IMR-90 (cell line): ENCODE measurements at regions not wholly inside any gene's neighbourhood (a gene's known extent, or its start where the extent isn't known, plus 50 kb on each side); places are given as distances from the start of the nearest gene placed in this dataset.

Experiments used
- ATAC-seq: fragments of 200-7000 bp; cut with Tn5 transposase; 2 replicates; pipeline ENCODE4 v1.9.1; 2020; ENCODE audit warnings: low read depth, mild to moderate bottlenecking, moderate library complexity
- BruUV-seq: library from RNA; stranded (reverse); fragments of 400-500 nt; replicated peaks from 2 replicates; lab custom pipeline; 2021; lab: Mats Ljungman, UMichigan
- CTCF ChIA-PET: fragments of 300-600 bp; formaldehyde crosslinking; extraction: SDS; loops from one replicate; lab custom pipeline; 2021; ENCODE audit warnings: antibody characterized with exemption; lab: Yijun Ruan, JAX
- POLR2A ChIA-PET: fragments of 300-600 bp; sonication (Branson Sonifier 250); formaldehyde crosslinking; loops from one replicate; lab custom pipeline; 2022; ENCODE audit warnings: antibody characterized with exemption; ENCODE audit not compliant: unreplicated experiment; lab: Charles Lee
- DNase-seq: peaks from one replicate; pipeline ENCODE4 v3.0.0; 2013
- H2AFZ ChIP-seq: replicated peaks from 2 replicates; pipeline ENCODE3; 2013; ENCODE audit warnings: low read length, mild to moderate bottlenecking; ENCODE audit not compliant: poor library complexity
- H2AK5ac ChIP-seq: 2 replicates; pipeline ENCODE4 v1.6.1; 2013; ENCODE audit warnings: low read depth, low read length, inconsistent platforms
- H2AK9ac ChIP-seq: replicated peaks from 2 replicates; pipeline ENCODE3; 2013; ENCODE audit warnings: mild to moderate bottlenecking, low read depth, low read length, moderate library complexity; ENCODE audit not compliant: poor library complexity
- H2BK120ac ChIP-seq: 2 replicates; pipeline ENCODE4 v1.6.1; 2013; ENCODE audit warnings: low read depth, low read length, inconsistent platforms
- H2BK15ac ChIP-seq: 3 replicates; pipeline ENCODE4 v1.6.1; 2013; ENCODE audit warnings: low read depth, low read length, inconsistent platforms
- H2BK20ac ChIP-seq: 2 replicates; pipeline ENCODE4 v1.6.1; 2013; ENCODE audit warnings: low read depth, mild to moderate bottlenecking, inconsistent platforms, low read length, moderate library complexity
- H2BK5ac ChIP-seq: 2 replicates; pipeline ENCODE4 v1.6.1; 2013; ENCODE audit warnings: mild to moderate bottlenecking, low read depth, low read length, inconsistent platforms; ENCODE audit not compliant: poor library complexity, severe bottlenecking
- H3K14ac ChIP-seq: replicated peaks from 2 replicates; pipeline ENCODE4 v1.6.1; 2013; ENCODE audit warnings: low read depth, low read length, inconsistent platforms
- H3K18ac ChIP-seq: 2 replicates; pipeline ENCODE4 v1.6.1; 2013; ENCODE audit warnings: low read depth, low read length, control low read depth
- H3K23ac ChIP-seq: 2 replicates; pipeline ENCODE4 v1.6.1; 2013; ENCODE audit warnings: low read depth, low read length, inconsistent platforms
- H3K27ac ChIP-seq: 2 replicates; pipeline ENCODE4 v1.5.1; 2013; ENCODE audit warnings: mild to moderate bottlenecking, control low read depth, low read length; ENCODE audit not compliant: insufficient read depth
- H3K27me3 ChIP-seq: 2 replicates; pipeline ENCODE4 v1.6.1; 2013; ENCODE audit warnings: low read length; ENCODE audit not compliant: control insufficient read depth, insufficient read depth
- H3K36me3 ChIP-seq: 2 replicates; pipeline ENCODE4 v1.6.1; 2013; ENCODE audit warnings: low read length, mixed read lengths; ENCODE audit not compliant: control insufficient read depth, insufficient read depth
- H3K4ac ChIP-seq: 2 replicates; pipeline ENCODE4 v1.6.1; 2013; ENCODE audit warnings: low read depth, low read length, inconsistent platforms
- H3K4me1 ChIP-seq: 2 replicates; pipeline ENCODE4 v1.6.1; 2013; ENCODE audit warnings: low read length, mixed read lengths; ENCODE audit not compliant: control insufficient read depth, insufficient read depth
- H3K4me2 ChIP-seq: 2 replicates; pipeline ENCODE4 v1.6.1; 2013; ENCODE audit warnings: low read depth, mild to moderate bottlenecking, control low read depth, low read length, moderate library complexity
- H3K4me3 ChIP-seq: 2 replicates; pipeline ENCODE4 v1.5.1; 2013; ENCODE audit warnings: low read depth, mild to moderate bottlenecking, control low read depth, low read length, moderate library complexity; ENCODE audit not compliant: insufficient read depth
- H3K56ac ChIP-seq: 2 replicates; pipeline ENCODE4 v1.6.1; 2013; ENCODE audit warnings: low read length, inconsistent platforms; ENCODE audit not compliant: insufficient read depth; ENCODE audit errors: extremely low read depth
- H3K79me1 ChIP-seq, 2 experiments: 2 replicates each; pipeline ENCODE4 v1.6.1; 2013; ENCODE audit warnings: low read length in 2 of 2, inconsistent platforms in 1 of 2, low read depth in 1 of 2
- H3K9ac ChIP-seq: 2 replicates; pipeline ENCODE4 v1.6.1; 2013; ENCODE audit warnings: low read depth, low read length, control low read depth
- H3K9me1 ChIP-seq: 2 replicates; pipeline ENCODE4 v1.6.1; 2013; ENCODE audit warnings: low read length, inconsistent platforms; ENCODE audit not compliant: insufficient read depth
- H3K9me3 ChIP-seq: 2 replicates; pipeline ENCODE4 v1.6.1; 2013; ENCODE audit warnings: low read length; ENCODE audit not compliant: control insufficient read depth, insufficient read depth
- H4K20me1 ChIP-seq: 2 replicates; pipeline ENCODE4 v1.6.1; 2013; ENCODE audit warnings: low read length, inconsistent platforms; ENCODE audit not compliant: insufficient read depth
- H4K5ac ChIP-seq: 2 replicates; pipeline ENCODE4 v1.6.1; 2013; ENCODE audit warnings: mild to moderate bottlenecking, low read depth, low read length, control low read depth
- H4K8ac ChIP-seq, 2 experiments: 2 replicates each; pipeline ENCODE4 v1.6.1; 2013; ENCODE audit warnings: low read depth in 2 of 2, low read length in 2 of 2, control low read depth in 1 of 2, inconsistent platforms in 1 of 2
- H4K91ac ChIP-seq: 2 replicates; pipeline ENCODE4 v1.6.1; 2013; ENCODE audit warnings: low read depth, low read length, inconsistent platforms; ENCODE audit not compliant: insufficient read depth
- BHLHE40 ChIP-seq: fragments of 150-350 bp; IDR thresholded peaks from 2 replicates; pipeline ENCODE4 v1.6.1; 2016; ENCODE audit warnings: mild to moderate bottlenecking, low read depth, low read length
- CEBPB ChIP-seq: IDR thresholded peaks from 2 replicates; pipeline ENCODE4 v1.6.1; 2012; ENCODE audit warnings: low read depth, low read length, improper control_type of control experiment
- CHD1 ChIP-seq: IDR thresholded peaks from 2 replicates; pipeline ENCODE4 v1.6.1; 2012; ENCODE audit warnings: low read depth, low read length, improper control_type of control experiment
- MAFK ChIP-seq: IDR thresholded peaks from 2 replicates; pipeline ENCODE4 v1.6.1; 2012; ENCODE audit warnings: low read depth, low read length, improper control_type of control experiment
- MAZ ChIP-seq: IDR thresholded peaks from 2 replicates; pipeline ENCODE4 v1.6.1; 2012; ENCODE audit warnings: low read depth, mild to moderate bottlenecking, low read length, improper control_type of control experiment, moderate library complexity, borderline replicate concordance
- POLR2A ChIP-seq: IDR thresholded peaks from 2 replicates; pipeline ENCODE4 v1.6.1; 2012; ENCODE audit warnings: mild to moderate bottlenecking, low read depth, low read length
- WGBS, 2 experiments: methylation state at CpG; one replicate each; pipeline versions ENCODE4 v1.1.5 to v1.1.7; 2013; ENCODE audit warnings: missing lambda C conversion rate in 2 of 2; ENCODE audit not compliant: insufficient read length in 1 of 2; ENCODE audit errors: extremely low coverage in 2 of 2; 5-methylcytosine and 5-hydroxymethylcytosine counted together
- dilution Hi-C: fragments of 300-500 bp; cut with HindIII; formaldehyde crosslinking; loops from one replicate; pipeline ENCODE4 v1.14.3; 2018; ENCODE audit warnings: low sequenced_read_pairs; ENCODE audit not compliant: unreplicated experiment
- in situ Hi-C: fragments of 300-500 bp; cut with MboI; formaldehyde crosslinking; loops from 3 replicates; pipeline ENCODE4 v1.14.3; 2019; ENCODE audit warnings: low sequenced_read_pairs, inconsistent platforms, mixed read lengths
- intact Hi-C: fragments of 100-400 bp; cut with micrococcal nuclease; formaldehyde crosslinking; loops from 2 replicates; pipeline ENCODE4 v1.10.0; 2022
- TF ChIP-seq, protein P1 (sequence below): fragments of 150-350 bp; IDR thresholded peaks from 2 replicates; pipeline ENCODE4 v1.6.1; 2016; ENCODE audit warnings: low read depth, mild to moderate bottlenecking, low read length, moderate library complexity, borderline replicate concordance

DNA sequence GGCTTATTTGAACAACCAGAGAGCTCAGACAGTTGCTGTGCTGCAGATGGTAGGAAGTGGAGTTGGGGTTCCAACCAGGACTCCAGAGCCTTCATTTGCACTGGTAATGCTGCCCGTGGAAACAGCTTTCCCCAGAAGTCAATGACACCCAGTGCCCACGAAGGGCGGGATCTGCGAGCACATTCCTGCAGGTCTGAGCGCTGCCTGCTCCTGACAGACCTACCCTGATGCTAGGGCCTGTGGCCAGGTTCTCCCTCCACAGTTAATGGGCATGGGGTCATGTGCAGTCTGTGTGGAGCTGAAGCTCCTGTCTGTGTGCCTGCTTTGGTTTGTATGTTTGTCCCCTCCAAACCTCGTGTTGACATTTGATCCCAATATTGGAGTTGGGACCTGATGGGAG lies 299.0 kb upstream of the HS6ST1 start:
- POLR2A ChIA-PET = no interaction called here
- Histone ChIP-seq H4K91ac (no peak overlapping the region), H3K9me3 (no peaks in the 10 kb centered on the region), H2BK15ac (no peak overlapping the region), H2BK120ac (no peak overlapping the region), H3K27ac (no peak overlapping the region), H3K36me3 (no peaks in the 10 kb centered on the region), H2AK5ac (no peak overlapping the region), H3K27me3 (no peaks in the 10 kb centered on the region), H4K20me1 (no peaks in the 10 kb centered on the region), H3K14ac (no peak overlapping the region), H4K8ac (no peak overlapping the region), H3K79me1 (no peaks in the 10 kb centered on the region), H2BK20ac (no peak overlapping the region), H3K4me3 (no peak overlapping the region), H4K5ac (no peak overlapping the region), H3K4me1 (peaks cover 15% of the 10 kb centered on the region), H3K56ac (no peak overlapping the region), H2AFZ (no peak overlapping the region), H3K4ac (no peak overlapping the region), H3K18ac (no peak overlapping the region), H2AK9ac (no peak overlapping the region), H3K9me1 (peaks cover 16% of the 10 kb centered on the region), H3K4me2 (no peak overlapping the region), H3K23ac (no peak overlapping the region), H2BK5ac (no peak overlapping the region), H3K9ac (no peak overlapping the region)
- CTCF ChIA-PET = no interaction called here
- no peak for DNase-seq
- TF ChIP-seq MAFK = no peak
- TF ChIP-seq BHLHE40 = no peak
- no peak for TF ChIP-seq CHD1
- TF ChIP-seq CEBPB = no peak
- TF ChIP-seq POLR2A = no peak
- TF ChIP-seq, protein P1, sequence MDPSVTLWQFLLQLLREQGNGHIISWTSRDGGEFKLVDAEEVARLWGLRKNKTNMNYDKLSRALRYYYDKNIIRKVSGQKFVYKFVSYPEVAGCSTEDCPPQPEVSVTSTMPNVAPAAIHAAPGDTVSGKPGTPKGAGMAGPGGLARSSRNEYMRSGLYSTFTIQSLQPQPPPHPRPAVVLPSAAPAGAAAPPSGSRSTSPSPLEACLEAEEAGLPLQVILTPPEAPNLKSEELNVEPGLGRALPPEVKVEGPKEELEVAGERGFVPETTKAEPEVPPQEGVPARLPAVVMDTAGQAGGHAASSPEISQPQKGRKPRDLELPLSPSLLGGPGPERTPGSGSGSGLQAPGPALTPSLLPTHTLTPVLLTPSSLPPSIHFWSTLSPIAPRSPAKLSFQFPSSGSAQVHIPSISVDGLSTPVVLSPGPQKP = no peak
- no peak for TF ChIP-seq MAZ
- BruUV-seq = no TSS peak
- in situ Hi-C loops (no loop called here), dilution Hi-C loops (no loop called here), intact Hi-C loops (no loop called here)
- WGBS, 2 experiments = 79% methylated on average over 3 of the region's 6 CpGs; no CpG with 5 or more reads in 1 of the 2 experiments
- ATAC-seq = no peak
